ENCODE measurements at regions not wholly inside any gene's neighbourhood (a gene's known extent, or its start where the extent isn't known, plus 50 kb on each side); places are given as distances from the start of the nearest gene placed in this dataset.

GRCh38 chr1:168801032-168801745 is 72.2 kb upstream of the DPT start (continued):
- TF ChIP-seq DZIP1 (CRISPR knock-in tag; IDR thresholded peaks at IDR 0.05) (no peak), MYC (CRISPR knock-in tag; IDR thresholded peaks at IDR 0.05; ENCODE audit: borderline replicate concordance) (no peak), ZNF609 (CRISPR knock-in tag; IDR thresholded peaks at IDR 0.05; ENCODE audit: borderline replicate concordance) (peak; percentile 87), ZKSCAN1 (IDR thresholded peaks at IDR 0.05; ENCODE audit: low read length) (no peak), ZNF552 (CRISPR knock-in tag; IDR thresholded peaks at IDR 0.05; ENCODE audit: borderline replicate concordance) (no peak), MBNL3 (CRISPR knock-in tag; conservative IDR thresholded peaks at IDR 0.05) (no peak), PRPF4 (IDR thresholded peaks at IDR 0.05; ENCODE audit: low read depth, low read length, poor library complexity, severe bottlenecking) (no peak), ZSCAN22 (CRISPR knock-in tag; IDR thresholded peaks at IDR 0.05) (no peak), ZSCAN30 (CRISPR knock-in tag; IDR thresholded peaks at IDR 0.05) (no peak), MTERF4 (CRISPR knock-in tag; IDR thresholded peaks at IDR 0.05) (no peak), FOXK2 (IDR thresholded peaks at IDR 0.05) (no peak), CHD2 (IDR thresholded peaks at IDR 0.05; ENCODE audit: low read depth, low read length) (no peak), MYPOP (CRISPR knock-in tag; IDR thresholded peaks at IDR 0.05) (no peak), ZNF652 (CRISPR knock-in tag; IDR thresholded peaks at IDR 0.05; ENCODE audit: borderline replicate concordance, low read depth) (peak; percentile 85), ZBTB14 (CRISPR knock-in tag; IDR thresholded peaks at IDR 0.05) (no peak), ZNF296 (CRISPR knock-in tag; conservative IDR thresholded peaks at IDR 0.05) (no peak)
